ENCODE measurements at regions not wholly inside any gene's neighbourhood (a gene's known extent, or its start where the extent isn't known, plus 50 kb on each side); places are given as distances from the start of the nearest gene placed in this dataset.

DNA sequence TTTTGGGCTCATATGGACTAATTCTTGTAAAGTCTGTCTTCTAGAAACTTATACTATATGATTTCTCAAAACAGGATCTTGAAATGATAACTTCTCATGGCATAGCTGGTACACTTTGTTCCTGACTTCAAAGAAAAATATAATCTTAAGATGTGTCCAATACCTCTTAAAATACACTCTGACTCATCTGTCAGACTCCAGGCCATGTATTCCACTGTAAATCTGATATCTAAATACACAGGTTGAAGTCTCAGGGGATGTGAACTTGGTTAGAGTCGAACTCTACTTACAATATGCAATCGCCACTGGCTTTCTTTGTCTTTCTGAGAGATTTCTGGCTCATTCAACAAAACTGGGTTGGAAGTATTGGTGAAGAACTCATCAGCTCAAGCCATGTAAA lies 99.8 kb downstream of the LACC1 start:
- TF ChIP-seq EZH2 (IDR thresholded peaks at IDR 0.05; ENCODE audit: insufficient read depth, poor library complexity, severe bottlenecking) (no peak), EZH2phosphoT487 (IDR thresholded peaks at IDR 0.05; ENCODE audit: insufficient read depth, low read depth) (no peak)

Data from GM23248 (cell line).